ENCODE measurements at regions not wholly inside any gene's neighbourhood (a gene's known extent, or its start where the extent isn't known, plus 50 kb on each side); places are given as distances from the start of the nearest gene placed in this dataset.
A peak's percentile ranks its signal among the peaks of the same experiment; 100 is the strongest.

GRCh38 chr4:184961660-184962059 lies 56.6 kb upstream of the HELT start (continued):
- no peak for TF ChIP-seq SFPQ (IDR thresholded peaks at IDR 0.05; ENCODE audit: low read depth, low read length)
- TF ChIP-seq ELK1 (CRISPR knock-in tag; IDR thresholded peaks at IDR 0.05) = no peak
- TF ChIP-seq PPARD (CRISPR knock-in tag; IDR thresholded peaks at IDR 0.05) = no peak
- no peak for TF ChIP-seq RBM14 (IDR thresholded peaks at IDR 0.05; ENCODE audit: borderline replicate concordance, insufficient read depth, low read depth, low read length)
- peak in 1 of 2 experiments; percentile 21 for TF ChIP-seq E2F6 (IDR thresholded peaks at IDR 0.05; ENCODE audit: borderline replicate concordance in 1 of 2, extremely low read depth in 1 of 2, insufficient read depth in 1 of 2, insufficient read length in 1 of 2, low read depth in 1 of 2, low read length in 1 of 2, poor library complexity in 1 of 2, severe bottlenecking in 1 of 2)
- no peak for TF ChIP-seq ZNF77 (CRISPR knock-in tag; IDR thresholded peaks at IDR 0.05)
- no peak for TF ChIP-seq ELK3 (CRISPR knock-in tag; IDR thresholded peaks at IDR 0.05)
- no peak for TF ChIP-seq ZBED1 (IDR thresholded peaks at IDR 0.05)
- no peak for TF ChIP-seq ATF6 (CRISPR knock-in tag; IDR thresholded peaks at IDR 0.05)
- no peak for TF ChIP-seq POLR2AphosphoS2 (IDR thresholded peaks at IDR 0.05; ENCODE audit: low read length)
- TF ChIP-seq PHTF2 (CRISPR knock-in tag; IDR thresholded peaks at IDR 0.05) = no peak
- no peak for TF ChIP-seq ETV1 (tag; conservative IDR thresholded peaks at IDR 0.05; ENCODE audit: low read depth)
- peak in 1 of 2 experiments; percentile 43; a peak in 1 of 4 replicates for TF ChIP-seq RCOR1 (IDR thresholded peaks at IDR 0.05; ENCODE audit: borderline replicate concordance in 1 of 2, low read depth in 2 of 2, low read length in 2 of 2)
- TF ChIP-seq POU5F1 (IDR thresholded peaks at IDR 0.05; ENCODE audit: borderline replicate concordance, low read depth, low read length, partially characterized antibody) = no peak

Data from K562 (cell line).